ENCODE measurements at regions not wholly inside any gene's neighbourhood (a gene's known extent, or its start where the extent isn't known, plus 50 kb on each side); places are given as distances from the start of the nearest gene placed in this dataset.

GRCh38 chr14:53450871-53451270 is 297.7 kb upstream of the DDHD1 start:
- TF ChIP-seq TAF1 (IDR thresholded peaks at IDR 0.05; ENCODE audit: low read depth, low read length) (no peak), POLR2AphosphoS5 (IDR thresholded peaks at IDR 0.05; ENCODE audit: low read depth, low read length) (no peak), SPI1 (IDR thresholded peaks at IDR 0.05; ENCODE audit: low read depth, low read length) (no peak), POLR2A (IDR thresholded peaks at IDR 0.05; ENCODE audit: low read depth, low read length) (no peak), POU2F2 (IDR thresholded peaks at IDR 0.05; ENCODE audit: low read depth, low read length) (no peak), PAX5 (IDR thresholded peaks at IDR 0.05; ENCODE audit: insufficient read depth, low read length, severe bottlenecking) (no peak)
- DNase-seq (ENCODE audit: insufficient read length, low spot score) (no peak), FAIRE-seq (no peak)

GRCh38 chr14:53448682-53449081 is 295.6 kb upstream of the DDHD1 start:
- no peak for TF ChIP-seq POU2F2 (IDR thresholded peaks at IDR 0.05; ENCODE audit: low read depth, low read length)
- TF ChIP-seq POLR2AphosphoS5 (IDR thresholded peaks at IDR 0.05; ENCODE audit: low read depth, low read length) = no peak
- no peak for TF ChIP-seq SPI1 (IDR thresholded peaks at IDR 0.05; ENCODE audit: low read depth, low read length)
- no peak for TF ChIP-seq TAF1 (IDR thresholded peaks at IDR 0.05; ENCODE audit: low read depth, low read length)
- no peak for TF ChIP-seq POLR2A (IDR thresholded peaks at IDR 0.05; ENCODE audit: low read depth, low read length)
- no peak for TF ChIP-seq PAX5 (IDR thresholded peaks at IDR 0.05; ENCODE audit: insufficient read depth, low read length, severe bottlenecking)
- FAIRE-seq = no peak
- no peak for DNase-seq (ENCODE audit: insufficient read length, low spot score)

DNA sequence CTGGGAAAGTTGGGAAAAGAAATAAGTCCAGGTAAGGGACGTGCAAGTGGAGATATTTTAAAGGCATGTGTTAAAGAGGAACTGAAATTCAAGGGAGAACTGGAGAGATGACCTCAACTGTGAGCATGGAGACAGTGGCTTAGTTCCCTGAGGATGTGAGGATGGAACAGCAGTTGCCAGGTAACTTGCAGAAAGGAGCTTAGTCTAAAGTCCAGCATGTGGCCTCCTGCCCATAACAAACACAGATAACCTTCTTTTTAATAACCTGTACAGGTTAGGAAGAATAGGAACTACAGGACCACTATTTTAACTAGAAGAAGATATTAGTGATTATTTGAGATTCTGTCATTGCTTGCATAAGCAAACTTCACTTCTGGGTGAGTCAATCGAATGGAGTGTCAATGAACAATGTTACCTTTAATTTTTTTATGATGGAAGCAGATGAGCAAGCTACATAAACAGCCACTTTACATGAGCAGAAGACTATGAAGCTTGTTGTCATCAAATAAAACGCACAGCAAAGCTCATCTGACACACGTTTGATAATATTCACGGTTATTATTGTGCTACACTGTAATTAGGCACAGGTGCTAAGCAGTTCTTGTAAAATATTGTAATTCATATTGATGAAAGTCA is 291.7 kb upstream of the DDHD1 start:
- no peak for TF ChIP-seq POLR2A (IDR thresholded peaks at IDR 0.05; ENCODE audit: low read depth, low read length)
- no peak for TF ChIP-seq POU2F2 (IDR thresholded peaks at IDR 0.05; ENCODE audit: low read depth, low read length)
- no peak for TF ChIP-seq TAF1 (IDR thresholded peaks at IDR 0.05; ENCODE audit: low read depth, low read length)
- no peak for TF ChIP-seq SPI1 (IDR thresholded peaks at IDR 0.05; ENCODE audit: low read depth, low read length)
- no peak for TF ChIP-seq PAX5 (IDR thresholded peaks at IDR 0.05; ENCODE audit: insufficient read depth, low read length, severe bottlenecking)
- no peak for TF ChIP-seq POLR2AphosphoS5 (IDR thresholded peaks at IDR 0.05; ENCODE audit: low read depth, low read length)
- DNase-seq (ENCODE audit: insufficient read length, low spot score) (no peak), FAIRE-seq (no peak)

GRCh38 chr14:53441789-53442188 is 288.7 kb upstream of the DDHD1 start:
- DNase-seq (ENCODE audit: insufficient read length, low spot score) (no peak), FAIRE-seq (no peak)
- TF ChIP-seq POLR2A (IDR thresholded peaks at IDR 0.05; ENCODE audit: low read depth, low read length) = no peak
- no peak for TF ChIP-seq POLR2AphosphoS5 (IDR thresholded peaks at IDR 0.05; ENCODE audit: low read depth, low read length)
- TF ChIP-seq TAF1 (IDR thresholded peaks at IDR 0.05; ENCODE audit: low read depth, low read length) = no peak

GRCh38 chr14:53437858-53438257 is 284.7 kb upstream of the DDHD1 start:
- FAIRE-seq (no peak), DNase-seq (ENCODE audit: insufficient read length, low spot score) (no peak)
- TF ChIP-seq POLR2A (IDR thresholded peaks at IDR 0.05; ENCODE audit: low read depth, low read length) (no peak), SPI1 (IDR thresholded peaks at IDR 0.05; ENCODE audit: low read depth, low read length) (no peak), POLR2AphosphoS5 (IDR thresholded peaks at IDR 0.05; ENCODE audit: low read depth, low read length) (no peak), TAF1 (IDR thresholded peaks at IDR 0.05; ENCODE audit: low read depth, low read length) (no peak), PAX5 (IDR thresholded peaks at IDR 0.05; ENCODE audit: insufficient read depth, low read length, severe bottlenecking) (no peak), POU2F2 (IDR thresholded peaks at IDR 0.05; ENCODE audit: low read depth, low read length) (no peak)

GRCh38 chr14:53432378-53432802 is 279.3 kb upstream of the DDHD1 start:
- FAIRE-seq (peak; percentile 87), DNase-seq (ENCODE audit: insufficient read length, low spot score) (peak; percentile 29)

DNA sequence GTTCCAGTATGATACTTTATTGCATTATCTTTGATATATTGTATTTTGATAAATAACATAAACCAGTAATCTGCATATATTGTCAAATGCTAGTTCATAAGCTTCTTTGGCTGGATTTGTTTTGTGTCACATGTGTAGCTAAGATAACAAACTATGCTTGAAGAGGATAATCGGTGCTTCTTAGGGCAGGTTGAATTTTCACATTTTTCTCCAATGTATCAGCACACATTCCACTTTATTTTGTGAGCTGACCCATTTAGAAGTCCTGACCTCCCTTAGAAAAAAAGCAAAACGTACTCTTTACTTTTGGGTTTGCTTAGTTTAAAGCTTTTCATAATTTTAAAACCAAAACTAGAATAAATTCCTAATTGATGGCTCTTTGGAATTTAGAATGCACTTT is 277.7 kb upstream of the DDHD1 start:
- no peak for TF ChIP-seq POLR2A (IDR thresholded peaks at IDR 0.05; ENCODE audit: low read depth, low read length)
- no peak for TF ChIP-seq PAX5 (IDR thresholded peaks at IDR 0.05; ENCODE audit: insufficient read depth, low read length, severe bottlenecking)
- no peak for TF ChIP-seq TAF1 (IDR thresholded peaks at IDR 0.05; ENCODE audit: low read depth, low read length)
- TF ChIP-seq SPI1 (IDR thresholded peaks at IDR 0.05; ENCODE audit: low read depth, low read length) = no peak
- no peak for TF ChIP-seq POU2F2 (IDR thresholded peaks at IDR 0.05; ENCODE audit: low read depth, low read length)
- TF ChIP-seq POLR2AphosphoS5 (IDR thresholded peaks at IDR 0.05; ENCODE audit: low read depth, low read length) = no peak
- no peak for DNase-seq (ENCODE audit: insufficient read length, low spot score)
- FAIRE-seq = no peak

More at GRCh38 chr14:53432378-53432802, 279.3 kb upstream of the DDHD1 start:
- TF ChIP-seq SPI1 (IDR thresholded peaks at IDR 0.05; ENCODE audit: low read depth, low read length) = peak; percentile 82
- no peak for TF ChIP-seq POLR2A (IDR thresholded peaks at IDR 0.05; ENCODE audit: low read depth, low read length)

DNA sequence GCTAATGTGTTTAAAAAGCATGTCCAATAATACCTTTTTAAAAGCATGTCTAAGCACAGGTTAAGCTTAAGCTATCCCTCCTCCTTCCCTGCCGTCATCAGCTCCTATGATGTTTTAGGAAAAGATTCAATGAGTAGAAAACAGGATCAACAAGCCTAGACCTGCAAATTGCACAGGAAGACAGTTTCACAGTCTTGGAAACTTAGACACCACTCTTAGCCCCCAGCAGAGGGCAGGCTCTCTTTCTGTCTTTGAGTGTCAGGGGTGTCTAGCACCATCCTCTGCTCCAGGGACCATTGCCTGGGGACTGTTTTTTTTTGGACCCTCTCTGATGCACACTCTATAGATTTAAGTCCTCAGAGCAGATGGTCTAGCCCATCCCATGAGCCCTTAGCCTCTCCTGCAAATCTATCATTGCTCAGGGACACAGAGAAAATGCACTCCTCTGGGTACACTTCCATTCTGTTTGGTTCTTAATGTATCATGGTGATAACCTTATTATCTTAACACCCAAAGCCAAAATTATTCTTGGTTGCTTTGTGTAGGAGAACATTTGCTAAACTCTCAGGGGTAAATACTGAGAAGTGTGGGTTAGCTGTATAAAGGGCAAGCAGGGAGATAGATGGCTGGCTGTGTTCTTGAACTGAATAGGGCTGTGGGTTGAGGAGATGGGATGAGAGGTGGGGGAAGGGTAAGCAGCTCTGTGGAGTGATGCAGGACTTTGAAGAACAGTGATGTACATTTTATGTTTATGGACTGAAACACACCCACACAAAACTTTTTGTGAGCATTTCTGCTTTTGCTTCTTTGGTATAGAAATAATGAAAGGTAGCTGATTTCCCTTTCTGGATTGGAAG is 259.9 kb upstream of the DDHD1 start:
- no peak for DNase-seq (ENCODE audit: insufficient read length, low spot score)
- TF ChIP-seq POLR2A (IDR thresholded peaks at IDR 0.05; ENCODE audit: low read depth, low read length) (no peak), SPI1 (IDR thresholded peaks at IDR 0.05; ENCODE audit: low read depth, low read length) (peak; percentile 10; the same call in 1 of the 2 replicates)
- FAIRE-seq = no peak

DNA sequence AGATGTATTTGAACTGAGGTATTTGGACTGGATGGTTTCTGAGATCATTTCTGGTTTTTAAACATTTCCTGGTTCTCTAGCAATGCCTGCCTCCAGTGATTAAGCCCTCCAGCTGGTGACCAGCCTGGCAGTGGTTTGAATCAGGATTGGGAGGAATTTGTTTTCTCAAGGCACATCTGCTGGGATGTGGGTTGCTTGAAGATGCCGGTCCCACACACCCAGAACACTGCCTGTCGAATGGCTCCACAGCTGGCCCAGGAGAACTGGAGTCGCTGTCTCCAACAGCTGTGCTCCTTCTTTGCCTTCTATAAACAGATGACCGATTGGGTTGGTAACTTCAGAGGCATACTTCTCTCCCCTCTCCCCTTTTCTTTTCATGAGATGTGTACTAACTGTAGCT is 258.0 kb upstream of the DDHD1 start:
- no peak for DNase-seq (ENCODE audit: insufficient read length, low spot score)
- TF ChIP-seq POLR2A (IDR thresholded peaks at IDR 0.05; ENCODE audit: low read depth, low read length) = no peak
- no peak for FAIRE-seq

DNA sequence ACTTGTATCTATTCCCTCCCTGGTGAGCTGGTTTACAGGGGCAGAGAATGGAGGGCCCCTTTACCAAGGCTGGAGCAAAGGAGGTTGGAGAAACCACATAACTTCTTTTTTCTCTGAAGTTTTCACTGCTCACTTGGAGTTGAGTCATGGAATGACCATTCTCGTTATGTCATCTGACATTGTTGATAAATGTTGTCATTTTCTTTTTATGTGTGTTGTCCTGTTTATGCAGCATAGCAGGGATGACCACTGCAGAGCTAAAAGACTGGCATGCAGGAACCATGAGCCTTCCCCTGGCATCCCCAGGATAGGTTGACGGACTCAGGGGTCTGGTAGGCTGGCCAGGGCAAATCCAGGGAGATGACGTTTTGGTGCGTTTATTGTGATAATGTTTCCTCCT is 256.8 kb upstream of the DDHD1 start:
- DNase-seq (ENCODE audit: insufficient read length, low spot score) = no peak
- TF ChIP-seq PAX5 (IDR thresholded peaks at IDR 0.05; ENCODE audit: insufficient read depth, low read length, severe bottlenecking) = no peak
- no peak for TF ChIP-seq POLR2A (IDR thresholded peaks at IDR 0.05; ENCODE audit: low read depth, low read length)
- TF ChIP-seq POU2F2 (IDR thresholded peaks at IDR 0.05; ENCODE audit: low read depth, low read length) = no peak
- no peak for TF ChIP-seq TAF1 (IDR thresholded peaks at IDR 0.05; ENCODE audit: low read depth, low read length)
- no peak for TF ChIP-seq SPI1 (IDR thresholded peaks at IDR 0.05; ENCODE audit: low read depth, low read length)
- no peak for TF ChIP-seq POLR2AphosphoS5 (IDR thresholded peaks at IDR 0.05; ENCODE audit: low read depth, low read length)
- no peak for FAIRE-seq
